Nephron progenitor cell (in vitro differentiated cells): ENCODE measurements at regions not wholly inside any gene's neighbourhood (a gene's known extent, or its start where the extent isn't known, plus 50 kb on each side); places are given as distances from the start of the nearest gene placed in this dataset.

Experiments used
- DNase-seq: peaks from one replicate; pipeline ENCODE4 v3.0.0; 2021
- H3K27ac Mint-ChIP-seq: 2 replicates; pipeline ENCODE4 v1.8.0; 2021; ENCODE audit warnings: mild to moderate bottlenecking, moderate library complexity, mixed read lengths
- H3K27me3 Mint-ChIP-seq: 2 replicates; pipeline ENCODE4 v1.8.0; 2021; ENCODE audit warnings: mild to moderate bottlenecking, low read depth, mixed read lengths; ENCODE audit not compliant: poor library complexity
- H3K36me3 Mint-ChIP-seq: 2 replicates; pipeline ENCODE4 v1.8.0; 2021; ENCODE audit warnings: low read depth, mixed read lengths
- H3K4me1 Mint-ChIP-seq: 2 replicates; pipeline ENCODE4 v1.8.0; 2021; ENCODE audit warnings: mixed read lengths
- H3K4me3 Mint-ChIP-seq: 2 replicates; pipeline ENCODE4 v1.8.0; 2021; ENCODE audit warnings: mild to moderate bottlenecking, moderate library complexity, mixed read lengths
- H3K9me3 Mint-ChIP-seq: 2 replicates; pipeline ENCODE4 v1.8.0; 2021; ENCODE audit warnings: mild to moderate bottlenecking, moderate library complexity, mixed read lengths
- CTCF ChIP-seq: fragments of 200-600 bp; sonication (generic); IDR thresholded peaks from 2 replicates; pipeline ENCODE4 v1.5.0; 2021; ENCODE audit warnings: antibody characterized with exemption

DNA sequence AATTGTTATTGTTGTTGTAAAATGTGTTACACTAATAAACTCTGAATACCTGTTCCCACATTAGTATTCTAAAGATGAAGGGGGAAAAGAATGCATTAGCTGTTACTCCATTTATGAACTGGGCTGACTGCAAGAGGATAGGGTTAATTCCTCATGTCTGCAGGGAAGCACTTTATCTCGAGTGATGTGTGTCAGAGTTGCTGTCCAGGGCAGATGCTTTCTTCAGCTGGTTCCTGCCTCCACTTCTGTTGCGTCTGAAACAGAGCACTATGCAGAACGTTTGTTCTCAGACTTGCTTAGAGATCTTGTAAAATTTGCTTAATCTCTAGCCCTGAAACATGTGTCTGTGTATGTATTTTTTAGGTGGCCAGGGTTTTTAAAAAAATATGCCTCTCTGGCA lies 318.8 kb downstream of the SPRY2 start:
- no peak overlapping the region for H3K4me3 Mint-ChIP-seq
- H3K27ac Mint-ChIP-seq = no peak overlapping the region
- no peaks in the 10 kb centered on the region for H3K27me3 Mint-ChIP-seq
- no peak for DNase-seq
- peaks cover 20% of the 10 kb centered on the region for H3K4me1 Mint-ChIP-seq
- TF ChIP-seq CTCF = no peak
- H3K9me3 Mint-ChIP-seq = peaks cover 8% of the 10 kb centered on the region
- H3K36me3 Mint-ChIP-seq = peaks cover 1% of the 10 kb centered on the region

DNA sequence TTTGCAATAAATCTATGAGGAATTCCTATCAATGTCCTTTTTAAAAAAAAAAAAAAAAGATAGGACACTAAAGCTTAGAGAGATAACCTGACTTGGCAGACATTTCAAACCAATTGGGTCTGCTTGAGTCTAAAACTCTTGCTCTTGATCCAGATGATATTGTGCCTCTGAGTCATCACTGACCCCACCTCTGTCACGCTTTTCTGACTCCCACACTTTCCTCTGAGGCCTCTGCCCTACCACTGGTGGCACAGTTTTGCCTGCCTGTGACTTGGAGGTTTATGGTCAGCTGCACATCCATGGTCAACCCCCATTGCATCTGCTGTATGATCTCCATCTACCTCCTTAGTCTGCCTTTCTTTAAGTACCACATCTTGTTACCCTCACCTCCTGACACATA lies 328.7 kb downstream of the SPRY2 start:
- peak overlapping the region; percentile 84 for H3K27ac Mint-ChIP-seq
- peaks cover 16% of the 10 kb centered on the region for H3K4me1 Mint-ChIP-seq
- H3K9me3 Mint-ChIP-seq = peaks cover 37% of the 10 kb centered on the region
- H3K27me3 Mint-ChIP-seq = peaks cover 3% of the 10 kb centered on the region
- H3K4me3 Mint-ChIP-seq = no peak overlapping the region
- peaks cover 10% of the 10 kb centered on the region for H3K36me3 Mint-ChIP-seq
- no peak for DNase-seq
- no peak for TF ChIP-seq CTCF

GRCh38 chr13:80011448-80012212 lies 329.3 kb downstream of the SPRY2 start:
- Mint-ChIP-seq H3K27me3 (peaks cover 3% of the 10 kb centered on the region), H3K27ac (peak overlapping the region; percentile 84), H3K4me3 (no peak overlapping the region), H3K36me3 (peaks cover 5% of the 10 kb centered on the region), H3K9me3 (peaks cover 31% of the 10 kb centered on the region), H3K4me1 (peaks cover 21% of the 10 kb centered on the region)
- TF ChIP-seq CTCF = no peak
- no peak for DNase-seq

GRCh38 chr13:80010846-80011245 lies 330.1 kb downstream of the SPRY2 start:
- Mint-ChIP-seq H3K4me1 (peaks cover 23% of the 10 kb centered on the region), H3K9me3 (peaks cover 24% of the 10 kb centered on the region), H3K27me3 (peaks cover 3% of the 10 kb centered on the region), H3K27ac (no peak overlapping the region), H3K4me3 (no peak overlapping the region), H3K36me3 (peaks cover 5% of the 10 kb centered on the region)
- DNase-seq = no peak
- no peak for TF ChIP-seq CTCF

DNA sequence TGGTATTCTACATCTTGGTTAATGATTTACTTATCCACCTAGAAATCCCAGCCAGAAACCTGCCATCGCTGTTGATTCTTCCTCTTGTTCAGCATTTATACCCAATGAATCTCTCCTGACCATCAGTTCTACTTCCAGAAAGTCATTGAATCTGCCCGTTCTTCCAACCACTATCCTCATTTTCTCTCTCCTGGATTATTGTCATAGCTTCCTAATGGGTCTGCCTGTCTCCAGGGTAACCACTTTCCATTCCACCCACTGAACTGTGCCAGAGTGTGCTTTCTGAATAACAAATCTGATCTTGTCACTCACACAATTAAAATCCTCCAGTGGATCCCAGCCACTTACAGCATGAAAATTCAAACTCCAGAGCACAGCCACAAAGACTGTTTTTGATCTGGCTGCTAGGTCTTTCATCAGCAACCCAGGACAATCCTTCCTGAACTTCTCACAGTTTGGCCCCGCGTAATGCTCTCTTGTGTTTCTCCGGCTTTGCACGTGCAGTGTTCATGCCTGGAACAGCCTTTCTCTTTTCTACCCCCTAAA lies 330.6 kb downstream of the SPRY2 start:
- Mint-ChIP-seq H3K27me3 (peaks cover 3% of the 10 kb centered on the region), H3K27ac (no peak overlapping the region), H3K4me1 (peaks cover 23% of the 10 kb centered on the region), H3K9me3 (peaks cover 19% of the 10 kb centered on the region), H3K36me3 (peaks cover 5% of the 10 kb centered on the region), H3K4me3 (no peak overlapping the region)
- TF ChIP-seq CTCF = no peak
- no peak for DNase-seq

- peaks cover 3% of the 10 kb centered on the region for H3K27me3 Mint-ChIP-seq
- no peak overlapping the region for H3K4me3 Mint-ChIP-seq
- peaks cover 23% of the 10 kb centered on the region for H3K4me1 Mint-ChIP-seq
- H3K27ac Mint-ChIP-seq = no peak overlapping the region
- H3K9me3 Mint-ChIP-seq = peaks cover 19% of the 10 kb centered on the region
- peaks cover 9% of the 10 kb centered on the region for H3K36me3 Mint-ChIP-seq
- TF ChIP-seq CTCF = no peak
- DNase-seq = no peak
Measured at GRCh38 chr13:80009760-80010159, 331.2 kb downstream of the SPRY2 start.
